ENCODE measurements at regions not wholly inside any gene's neighbourhood (a gene's known extent, or its start where the extent isn't known, plus 50 kb on each side); places are given as distances from the start of the nearest gene placed in this dataset.
A peak's percentile ranks its signal among the peaks of the same experiment; 100 is the strongest.

- no peaks in the 10 kb centered on the region for H4K20me1 ChIP-seq (ENCODE audit: insufficient read depth, low read length)
- H3K27ac ChIP-seq (ENCODE audit: low read depth, low read length), result no peak overlapping the region
- no peak overlapping the region for H3K27ac Mint-ChIP-seq (ENCODE audit: unreplicated experiment)
- no peak overlapping the region for H3K4me3 Mint-ChIP-seq (ENCODE audit: unreplicated experiment)
- H3K4me1 Mint-ChIP-seq (ENCODE audit: low read depth, unreplicated experiment), result peaks cover 16% of the 10 kb centered on the region
- no peak overlapping the region for H2AFZ ChIP-seq (ENCODE audit: low read depth, low read length)
- FAIRE-seq (no peak), DNase-seq (ENCODE audit: low read depth) (no peak)
- H3K4me2 ChIP-seq (ENCODE audit: low read length), result no peak overlapping the region
- H3K4me3 ChIP-seq (ENCODE audit: insufficient read depth, low read depth, low read length), result no peak overlapping the region
- H3K36me3 ChIP-seq (ENCODE audit: insufficient read depth, low read length), result no peaks in the 10 kb centered on the region
- no peak for TF ChIP-seq EZH2 (IDR thresholded peaks at IDR 0.05; ENCODE audit: insufficient read depth, low read length)
- TF ChIP-seq, protein P1, sequence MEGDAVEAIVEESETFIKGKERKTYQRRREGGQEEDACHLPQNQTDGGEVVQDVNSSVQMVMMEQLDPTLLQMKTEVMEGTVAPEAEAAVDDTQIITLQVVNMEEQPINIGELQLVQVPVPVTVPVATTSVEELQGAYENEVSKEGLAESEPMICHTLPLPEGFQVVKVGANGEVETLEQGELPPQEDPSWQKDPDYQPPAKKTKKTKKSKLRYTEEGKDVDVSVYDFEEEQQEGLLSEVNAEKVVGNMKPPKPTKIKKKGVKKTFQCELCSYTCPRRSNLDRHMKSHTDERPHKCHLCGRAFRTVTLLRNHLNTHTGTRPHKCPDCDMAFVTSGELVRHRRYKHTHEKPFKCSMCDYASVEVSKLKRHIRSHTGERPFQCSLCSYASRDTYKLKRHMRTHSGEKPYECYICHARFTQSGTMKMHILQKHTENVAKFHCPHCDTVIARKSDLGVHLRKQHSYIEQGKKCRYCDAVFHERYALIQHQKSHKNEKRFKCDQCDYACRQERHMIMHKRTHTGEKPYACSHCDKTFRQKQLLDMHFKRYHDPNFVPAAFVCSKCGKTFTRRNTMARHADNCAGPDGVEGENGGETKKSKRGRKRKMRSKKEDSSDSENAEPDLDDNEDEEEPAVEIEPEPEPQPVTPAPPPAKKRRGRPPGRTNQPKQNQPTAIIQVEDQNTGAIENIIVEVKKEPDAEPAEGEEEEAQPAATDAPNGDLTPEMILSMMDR (IDR thresholded peaks at IDR 0.05; ENCODE audit: insufficient read depth, low read depth, low read length), result no peak
- peaks cover 1% of the 10 kb centered on the region for H3K27me3 Mint-ChIP-seq (ENCODE audit: low read depth, unreplicated experiment)
- no peaks in the 10 kb centered on the region for H3K79me2 ChIP-seq (ENCODE audit: insufficient read depth, low read length)
- H3K27me3 ChIP-seq (ENCODE audit: insufficient read depth, low read length), result no peaks in the 10 kb centered on the region
- no peak overlapping the region for H3K9ac ChIP-seq (ENCODE audit: low read length)
- no peaks in the 10 kb centered on the region for H3K4me1 ChIP-seq (ENCODE audit: insufficient read depth, low read length)
- no peaks in the 10 kb centered on the region for H3K9me3 ChIP-seq (ENCODE audit: insufficient read depth, low read depth, low read length)
- H3K36me3 Mint-ChIP-seq (ENCODE audit: low read depth, unreplicated experiment), result no peaks in the 10 kb centered on the region
- H3K9me3 Mint-ChIP-seq (ENCODE audit: unreplicated experiment), result peaks cover 4% of the 10 kb centered on the region
Measured at GRCh38 chr9:78400496-78400895, 103.6 kb downstream of the PSAT1 start.

DNA sequence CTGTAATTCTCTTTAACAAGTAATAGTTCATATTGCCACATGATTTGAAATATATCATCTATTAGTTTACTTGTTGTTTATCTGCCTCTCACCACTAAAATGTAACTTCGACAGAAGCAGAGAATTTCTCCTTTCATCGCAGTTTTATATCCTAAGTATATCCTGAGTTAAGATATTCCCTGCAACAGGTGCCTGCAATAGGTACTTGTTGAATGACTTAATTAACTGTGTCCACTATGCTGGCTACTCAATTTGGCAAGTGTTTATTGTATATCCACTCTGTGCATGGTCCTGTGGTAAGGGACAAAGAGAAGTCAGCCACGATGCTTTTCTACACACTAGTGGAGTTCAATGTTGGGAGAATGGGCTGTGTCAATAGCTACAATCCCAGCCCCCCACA is 108.5 kb downstream of the PSAT1 start:
- Histone ChIP-seq H3K4me3 (ENCODE audit: insufficient read depth, low read depth, low read length) (no peak overlapping the region), H3K27ac (ENCODE audit: low read depth, low read length) (no peak overlapping the region), H3K9me3 (ENCODE audit: insufficient read depth, low read depth, low read length) (no peaks in the 10 kb centered on the region), H3K79me2 (ENCODE audit: insufficient read depth, low read length) (no peaks in the 10 kb centered on the region), H3K36me3 (ENCODE audit: insufficient read depth, low read length) (no peaks in the 10 kb centered on the region), H4K20me1 (ENCODE audit: insufficient read depth, low read length) (no peaks in the 10 kb centered on the region), H2AFZ (ENCODE audit: low read depth, low read length) (no peak overlapping the region), H3K4me2 (ENCODE audit: low read length) (no peak overlapping the region), H3K4me1 (ENCODE audit: insufficient read depth, low read length) (no peaks in the 10 kb centered on the region), H3K27me3 (ENCODE audit: insufficient read depth, low read length) (no peaks in the 10 kb centered on the region), H3K9ac (ENCODE audit: low read length) (no peak overlapping the region)
- TF ChIP-seq EZH2 (IDR thresholded peaks at IDR 0.05; ENCODE audit: insufficient read depth, low read length), result no peak
- TF ChIP-seq, protein P1 (IDR thresholded peaks at IDR 0.05; ENCODE audit: insufficient read depth, low read depth, low read length), result no peak
- H3K27me3 Mint-ChIP-seq (ENCODE audit: low read depth, unreplicated experiment), result peaks cover 4% of the 10 kb centered on the region
- DNase-seq (ENCODE audit: low read depth) (no peak), FAIRE-seq (no peak)
- H3K27ac Mint-ChIP-seq (ENCODE audit: unreplicated experiment), result no peak overlapping the region
- no peak overlapping the region for H3K4me3 Mint-ChIP-seq (ENCODE audit: unreplicated experiment)
- peaks cover 2% of the 10 kb centered on the region for H3K9me3 Mint-ChIP-seq (ENCODE audit: unreplicated experiment)
- no peaks in the 10 kb centered on the region for H3K36me3 Mint-ChIP-seq (ENCODE audit: low read depth, unreplicated experiment)
- H3K4me1 Mint-ChIP-seq (ENCODE audit: low read depth, unreplicated experiment), result no peaks in the 10 kb centered on the region

GRCh38 chr9:78406146-78406545 is 109.2 kb downstream of the PSAT1 start:
- FAIRE-seq, result no peak
- TF ChIP-seq EZH2 (IDR thresholded peaks at IDR 0.05; ENCODE audit: insufficient read depth, low read length), result no peak
- TF ChIP-seq, protein P1 (IDR thresholded peaks at IDR 0.05; ENCODE audit: insufficient read depth, low read depth, low read length), result no peak
- no peaks in the 10 kb centered on the region for H3K4me1 ChIP-seq (ENCODE audit: insufficient read depth, low read length)

More at GRCh38 chr9:78406146-78406545, 109.2 kb downstream of the PSAT1 start:
- Mint-ChIP-seq H3K36me3 (ENCODE audit: low read depth, unreplicated experiment) (peaks cover 2% of the 10 kb centered on the region), H3K9me3 (ENCODE audit: unreplicated experiment) (peaks cover 2% of the 10 kb centered on the region), H3K27me3 (ENCODE audit: low read depth, unreplicated experiment) (peaks cover 4% of the 10 kb centered on the region), H3K4me1 (ENCODE audit: low read depth, unreplicated experiment) (no peaks in the 10 kb centered on the region), H3K4me3 (ENCODE audit: unreplicated experiment) (no peak overlapping the region), H3K27ac (ENCODE audit: unreplicated experiment) (no peak overlapping the region)
- Histone ChIP-seq H3K9me3 (ENCODE audit: insufficient read depth, low read depth, low read length) (no peaks in the 10 kb centered on the region), H4K20me1 (ENCODE audit: insufficient read depth, low read length) (no peaks in the 10 kb centered on the region), H3K36me3 (ENCODE audit: insufficient read depth, low read length) (no peaks in the 10 kb centered on the region), H3K27me3 (ENCODE audit: insufficient read depth, low read length) (no peaks in the 10 kb centered on the region), H3K79me2 (ENCODE audit: insufficient read depth, low read length) (no peaks in the 10 kb centered on the region), H3K4me2 (ENCODE audit: low read length) (no peak overlapping the region), H3K27ac (ENCODE audit: low read depth, low read length) (no peak overlapping the region), H3K9ac (ENCODE audit: low read length) (no peak overlapping the region), H3K4me3 (ENCODE audit: insufficient read depth, low read depth, low read length) (no peak overlapping the region), H2AFZ (ENCODE audit: low read depth, low read length) (no peak overlapping the region)
- peak; percentile 39 for DNase-seq (ENCODE audit: low read depth)

Measured in astrocyte (in vitro differentiated cells and primary cell).